OCI-LY3 (cell line): ENCODE measurements at regions not wholly inside any gene's neighbourhood (a gene's known extent, or its start where the extent isn't known, plus 50 kb on each side); places are given as distances from the start of the nearest gene placed in this dataset.

ENCODE experiments used
- H2AFZ ChIP-seq: fragments of 200-600, 300-600 bp; shearing (Covaris generic); 2 replicates; pipeline ENCODE4 v1.6.0; 2014; ENCODE audit warnings: antibody characterized with exemption, low read depth, low read length
- H3K27ac ChIP-seq: fragments of 200-600, 300-600 bp; sonication (generic); 2 replicates; pipeline ENCODE4 v1.5.1; 2014; ENCODE audit warnings: mild to moderate bottlenecking, low read length, moderate library complexity, mixed read lengths
- H3K27me3 ChIP-seq: fragments of 200-600, 300-600 bp; sonication (generic); 2 replicates; pipeline ENCODE4 v1.6.1; 2014; ENCODE audit warnings: low read depth, low read length, mixed read lengths
- H3K36me3 ChIP-seq: fragments of 200-600, 300-600 bp; sonication (generic); replicated peaks from 2 replicates; pipeline ENCODE3; 2014; ENCODE audit warnings: low read depth, low read length, mixed read lengths
- H3K4me1 ChIP-seq: fragments of 300-600, 200-600 bp; sonication (generic); 2 replicates; pipeline ENCODE4 v1.6.1; 2014; ENCODE audit warnings: low read length, mixed read lengths
- H3K4me2 ChIP-seq: fragments of 200-600, 300-600 bp; sonication (generic); 2 replicates; pipeline ENCODE4 v1.6.1; 2014; ENCODE audit warnings: low read length, mixed read lengths
- H3K4me3 ChIP-seq: fragments of 300-600, 200-600 bp; sonication (generic); 2 replicates; pipeline ENCODE4 v1.5.1; 2014; ENCODE audit warnings: antibody characterized with exemption, mild to moderate bottlenecking, low read length, moderate library complexity
- H3K79me2 ChIP-seq: fragments of 300-600, 200-600 bp; shearing (Covaris generic); 2 replicates; pipeline ENCODE4 v1.6.1; 2014; ENCODE audit warnings: mild to moderate bottlenecking, low read length, mixed read lengths
- H3K9ac ChIP-seq: fragments of 300-600, 200-600 bp; shearing (Covaris generic); 2 replicates; pipeline ENCODE4 v1.6.0; 2014; ENCODE audit warnings: mild to moderate bottlenecking, low read length, moderate library complexity
- H3K9me3 ChIP-seq: fragments of 200-600, 300-600 bp; shearing (Covaris generic); 2 replicates; pipeline ENCODE4 v1.6.1; 2014; ENCODE audit warnings: low read length, mixed read lengths; ENCODE audit not compliant: insufficient read depth
- H4K20me1 ChIP-seq: fragments of 200-600, 300-600 bp; sonication (generic); 2 replicates; pipeline ENCODE4 v1.6.1; 2016; ENCODE audit warnings: low read length, mixed read lengths; ENCODE audit not compliant: insufficient read depth
- CTCF ChIP-seq: fragments of 200-600, 300-600 bp; sonication (generic); IDR thresholded peaks from 2 replicates; pipeline ENCODE4 v1.5.1; 2014; ENCODE audit warnings: antibody characterized with exemption, low read length, low read depth
- EZH2phosphoT487 ChIP-seq: fragments of 200-600 bp; shearing (Covaris generic); IDR thresholded peaks from 2 replicates; pipeline ENCODE4 v1.6.1; 2018; ENCODE audit warnings: antibody characterized with exemption, mixed run types, low read depth

GRCh38 chr2:52238782-52239181, 1206.8 kb upstream of the NRXN1 start:
- H2AFZ ChIP-seq, result no peak overlapping the region
- H4K20me1 ChIP-seq, result no peaks in the 10 kb centered on the region
- no peak overlapping the region for H3K4me3 ChIP-seq
- no peak overlapping the region for H3K4me2 ChIP-seq
- no peaks in the 10 kb centered on the region for H3K36me3 ChIP-seq
- H3K9ac ChIP-seq, result no peak overlapping the region
- H3K27me3 ChIP-seq, result no peaks in the 10 kb centered on the region
- no peaks in the 10 kb centered on the region for H3K9me3 ChIP-seq
- H3K4me1 ChIP-seq, result no peaks in the 10 kb centered on the region
- H3K79me2 ChIP-seq, result no peaks in the 10 kb centered on the region
- TF ChIP-seq EZH2phosphoT487 (no peak), CTCF (no peak)
- no peak overlapping the region for H3K27ac ChIP-seq

DNA sequence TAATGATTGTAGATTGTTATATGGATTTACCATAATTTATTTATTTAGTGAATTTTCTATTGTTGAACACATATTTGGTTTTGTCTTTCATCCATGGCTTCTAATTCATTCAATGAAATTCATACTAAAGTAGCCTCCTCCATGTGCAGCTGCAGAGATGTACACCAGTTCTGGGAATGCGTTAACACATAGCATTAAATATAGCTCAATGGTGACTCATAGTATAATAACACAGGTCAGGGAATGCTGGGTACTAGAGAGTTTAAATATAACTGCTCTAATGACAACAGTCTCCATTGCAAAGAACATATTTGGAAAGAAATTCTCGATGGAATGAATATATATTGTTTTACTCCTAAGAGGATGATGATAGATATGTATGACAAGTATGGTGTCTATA, 1190.2 kb upstream of the NRXN1 start:
- Histone ChIP-seq H3K4me1 (no peaks in the 10 kb centered on the region), H4K20me1 (no peaks in the 10 kb centered on the region), H3K79me2 (no peaks in the 10 kb centered on the region)

DNA sequence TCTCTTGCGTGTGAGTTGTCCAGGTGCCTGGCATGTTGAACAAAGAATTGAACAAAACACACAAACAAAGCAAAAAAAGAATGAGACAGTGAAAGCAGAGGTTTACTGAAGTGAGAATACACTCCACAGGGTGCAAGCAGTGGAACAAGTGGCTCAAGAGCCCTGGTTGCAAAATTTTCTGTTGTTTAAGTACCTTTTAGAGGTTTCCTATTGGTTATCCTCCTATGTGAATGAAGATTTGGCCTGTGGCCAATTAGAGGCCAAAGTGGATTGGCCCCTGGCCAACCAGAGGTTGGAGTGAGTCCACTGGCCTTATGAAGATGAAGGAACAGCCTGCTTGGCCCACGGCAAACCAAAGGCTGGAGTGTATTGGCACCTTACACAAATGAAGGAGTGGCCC, 1188.5 kb upstream of the NRXN1 start:
- Histone ChIP-seq H3K79me2 (no peaks in the 10 kb centered on the region), H3K27ac (no peak overlapping the region), H3K9me3 (no peaks in the 10 kb centered on the region), H3K9ac (no peak overlapping the region), H2AFZ (no peak overlapping the region), H3K4me2 (no peak overlapping the region), H4K20me1 (no peaks in the 10 kb centered on the region), H3K27me3 (no peaks in the 10 kb centered on the region), H3K4me3 (no peak overlapping the region), H3K4me1 (no peaks in the 10 kb centered on the region), H3K36me3 (no peaks in the 10 kb centered on the region)
- no peak for TF ChIP-seq CTCF

More for the DNA sequence above, 1190.2 kb upstream of the NRXN1 start:
- Histone ChIP-seq H2AFZ (no peak overlapping the region), H3K9me3 (no peaks in the 10 kb centered on the region), H3K4me2 (no peak overlapping the region), H3K27ac (no peak overlapping the region), H3K9ac (no peak overlapping the region), H3K36me3 (no peaks in the 10 kb centered on the region), H3K27me3 (no peaks in the 10 kb centered on the region), H3K4me3 (no peak overlapping the region)
- TF ChIP-seq CTCF (no peak), EZH2phosphoT487 (no peak)

DNA sequence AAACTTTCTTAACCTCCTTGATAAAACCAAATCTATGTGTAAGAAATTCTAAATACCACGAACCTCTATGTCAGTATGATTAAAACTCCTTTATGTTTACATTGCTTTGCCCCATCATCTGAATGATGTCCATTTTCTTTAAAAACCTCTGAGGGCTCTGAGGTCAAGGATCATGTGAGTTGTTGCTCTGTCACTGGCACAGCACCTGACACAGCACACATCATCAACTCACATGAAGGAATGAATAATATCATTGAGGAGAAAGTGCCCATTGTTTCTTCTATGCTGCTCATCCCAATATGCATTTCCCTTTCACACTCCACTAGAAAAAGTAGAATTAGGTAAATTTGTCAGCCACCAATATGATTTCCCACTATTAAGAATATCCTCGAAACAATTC, 1178.7 kb upstream of the NRXN1 start:
- H3K4me1 ChIP-seq, result no peaks in the 10 kb centered on the region
- H3K9me3 ChIP-seq, result no peaks in the 10 kb centered on the region
- H3K4me2 ChIP-seq, result no peak overlapping the region
- H3K4me3 ChIP-seq, result no peak overlapping the region
- no peaks in the 10 kb centered on the region for H3K36me3 ChIP-seq
- no peak for TF ChIP-seq EZH2phosphoT487
- no peak for TF ChIP-seq CTCF
- H3K27ac ChIP-seq, result no peak overlapping the region
- H3K79me2 ChIP-seq, result no peaks in the 10 kb centered on the region
- no peak overlapping the region for H3K9ac ChIP-seq
- no peaks in the 10 kb centered on the region for H3K27me3 ChIP-seq
- H4K20me1 ChIP-seq, result no peaks in the 10 kb centered on the region
- H2AFZ ChIP-seq, result no peak overlapping the region
